ENCODE measurements at regions not wholly inside any gene's neighbourhood (a gene's known extent, or its start where the extent isn't known, plus 50 kb on each side); places are given as distances from the start of the nearest gene placed in this dataset.
"Not testable (repeated sequence)": the region's sequence is repeated elsewhere in the genome, so short reads cannot be mapped to it uniquely, and the experiment has no call there.

DNA sequence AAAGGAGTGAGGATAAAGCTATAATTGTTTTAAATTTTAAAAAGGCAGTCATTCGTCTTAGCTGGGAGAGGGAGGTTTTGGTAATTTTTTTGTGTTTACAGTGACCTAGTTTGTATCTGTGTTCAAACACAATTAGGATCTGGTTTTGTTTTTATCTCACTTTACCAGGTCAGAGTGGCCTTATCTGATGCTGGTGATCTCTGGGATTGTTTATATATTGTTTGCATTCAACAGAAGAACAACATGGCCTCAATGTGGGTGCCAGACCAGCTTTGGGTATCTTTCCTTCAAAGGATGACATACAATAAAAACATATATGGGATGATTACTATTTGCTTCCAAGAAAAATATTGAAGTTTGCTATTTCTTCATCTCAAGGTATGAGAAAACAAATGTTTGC is 272.2 kb upstream of the UGT8 start:
- H3K27ac ChIP-seq, result peak overlapping the region; percentile 61
- TF ChIP-seq, protein P1, sequence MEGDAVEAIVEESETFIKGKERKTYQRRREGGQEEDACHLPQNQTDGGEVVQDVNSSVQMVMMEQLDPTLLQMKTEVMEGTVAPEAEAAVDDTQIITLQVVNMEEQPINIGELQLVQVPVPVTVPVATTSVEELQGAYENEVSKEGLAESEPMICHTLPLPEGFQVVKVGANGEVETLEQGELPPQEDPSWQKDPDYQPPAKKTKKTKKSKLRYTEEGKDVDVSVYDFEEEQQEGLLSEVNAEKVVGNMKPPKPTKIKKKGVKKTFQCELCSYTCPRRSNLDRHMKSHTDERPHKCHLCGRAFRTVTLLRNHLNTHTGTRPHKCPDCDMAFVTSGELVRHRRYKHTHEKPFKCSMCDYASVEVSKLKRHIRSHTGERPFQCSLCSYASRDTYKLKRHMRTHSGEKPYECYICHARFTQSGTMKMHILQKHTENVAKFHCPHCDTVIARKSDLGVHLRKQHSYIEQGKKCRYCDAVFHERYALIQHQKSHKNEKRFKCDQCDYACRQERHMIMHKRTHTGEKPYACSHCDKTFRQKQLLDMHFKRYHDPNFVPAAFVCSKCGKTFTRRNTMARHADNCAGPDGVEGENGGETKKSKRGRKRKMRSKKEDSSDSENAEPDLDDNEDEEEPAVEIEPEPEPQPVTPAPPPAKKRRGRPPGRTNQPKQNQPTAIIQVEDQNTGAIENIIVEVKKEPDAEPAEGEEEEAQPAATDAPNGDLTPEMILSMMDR (conservative IDR thresholded peaks at IDR 0.05), result no peak

DNA sequence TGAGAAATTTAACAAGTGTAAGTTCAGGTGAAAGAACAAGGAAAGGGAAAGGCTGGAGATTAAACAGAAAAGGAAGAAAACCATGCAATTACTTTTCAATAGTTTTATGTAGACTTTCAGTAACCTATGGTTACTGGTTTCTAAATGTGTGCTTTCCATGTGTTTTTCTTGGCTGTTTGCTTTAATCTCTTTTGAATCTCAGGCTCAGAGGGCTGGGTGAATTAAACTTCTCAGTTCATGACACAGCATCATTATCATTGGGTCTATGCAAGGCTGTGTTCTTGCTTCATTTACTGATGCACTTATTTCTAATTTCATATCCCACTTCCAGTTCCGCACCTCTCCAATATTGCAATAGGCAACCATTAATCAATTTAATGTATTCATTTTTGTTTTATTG is 266.5 kb upstream of the UGT8 start:
- no peak overlapping the region for H3K27ac ChIP-seq
- TF ChIP-seq, protein P1 (conservative IDR thresholded peaks at IDR 0.05), result no peak

DNA sequence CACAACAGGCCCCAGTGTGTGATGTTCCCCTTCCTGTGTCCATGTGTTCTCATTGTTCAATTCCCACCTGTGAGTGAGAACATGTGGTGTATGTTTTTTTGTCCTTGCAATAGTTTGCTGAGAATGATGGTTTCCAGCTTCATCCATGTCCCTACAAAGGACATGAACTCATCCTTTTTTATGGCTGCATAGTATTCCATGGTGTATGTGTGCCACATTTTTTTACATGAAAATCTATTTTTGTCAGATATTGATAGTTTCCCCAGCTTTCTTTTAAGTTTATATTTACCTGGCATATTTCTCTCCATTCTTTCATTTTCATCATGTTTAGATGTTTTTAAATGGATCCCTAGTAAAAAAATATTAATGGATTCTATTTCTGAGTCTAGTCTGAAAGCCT is 264.2 kb upstream of the UGT8 start:
- not testable (repeated sequence) for H3K27ac ChIP-seq

DNA sequence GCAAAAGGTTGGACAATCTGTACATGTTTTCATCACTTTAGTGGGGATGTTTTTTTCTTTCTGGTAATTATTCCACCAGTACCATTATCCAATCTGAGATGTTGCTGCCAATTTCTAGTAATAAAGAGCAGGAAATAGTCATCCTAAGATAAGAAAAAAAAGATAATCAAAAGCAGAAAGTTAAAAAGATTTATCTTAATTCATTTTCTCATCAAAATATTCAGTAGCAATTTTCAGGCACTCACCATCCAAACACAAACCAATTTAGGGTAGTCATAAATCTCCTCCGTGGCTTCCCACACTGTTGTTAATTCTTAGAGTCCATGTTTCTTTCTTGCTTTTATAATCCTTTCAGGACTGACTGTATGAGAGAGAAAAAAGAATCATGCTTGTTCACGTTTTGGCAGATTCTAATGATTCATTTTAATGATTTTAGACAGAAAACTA is 263.7 kb upstream of the UGT8 start:
- H3K27ac ChIP-seq, result no peak overlapping the region
- TF ChIP-seq, protein P1 (conservative IDR thresholded peaks at IDR 0.05), result no peak

DNA sequence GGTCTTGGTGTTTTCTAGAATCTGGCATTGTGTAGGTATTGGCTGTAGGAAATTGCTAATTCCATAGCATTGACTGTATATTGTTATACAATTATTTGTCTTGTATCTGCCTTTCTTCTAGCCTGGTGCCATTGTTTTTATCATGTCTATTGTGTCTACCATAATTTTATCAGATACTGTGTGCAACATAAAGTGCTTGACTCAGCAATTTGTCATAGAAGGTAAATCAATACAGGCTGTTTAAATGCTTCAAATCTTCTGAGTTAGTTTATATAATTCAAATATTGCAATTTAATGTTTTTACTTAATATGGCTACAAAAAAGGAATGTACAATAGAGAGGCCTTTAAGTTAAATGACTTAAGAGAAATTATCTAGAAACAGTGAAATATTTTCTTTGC is 263.3 kb upstream of the UGT8 start:
- H3K27ac ChIP-seq, result no peak overlapping the region
- TF ChIP-seq, protein P1 (conservative IDR thresholded peaks at IDR 0.05), result no peak

DNA sequence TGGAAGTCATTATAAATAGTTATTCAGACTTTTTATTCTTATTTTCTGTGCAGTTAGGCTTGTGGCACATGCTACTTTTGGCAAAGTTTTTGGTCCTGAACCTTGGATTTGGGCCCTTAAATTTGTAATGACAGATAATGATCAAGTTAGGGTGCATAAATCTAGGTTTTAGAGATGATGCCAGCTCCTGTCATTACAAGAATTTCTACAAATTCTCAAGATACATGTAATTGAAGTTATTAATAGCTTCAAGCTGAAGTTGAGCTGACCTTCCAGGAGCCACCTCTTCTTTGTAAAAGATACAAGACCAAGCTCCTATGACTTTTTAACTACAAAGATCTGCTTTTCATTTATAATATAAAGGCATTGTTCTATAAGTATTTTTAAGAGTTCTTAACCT is 255.6 kb upstream of the UGT8 start:
- TF ChIP-seq, protein P1 (conservative IDR thresholded peaks at IDR 0.05), result no peak
- H3K27ac ChIP-seq, result no peak overlapping the region

DNA sequence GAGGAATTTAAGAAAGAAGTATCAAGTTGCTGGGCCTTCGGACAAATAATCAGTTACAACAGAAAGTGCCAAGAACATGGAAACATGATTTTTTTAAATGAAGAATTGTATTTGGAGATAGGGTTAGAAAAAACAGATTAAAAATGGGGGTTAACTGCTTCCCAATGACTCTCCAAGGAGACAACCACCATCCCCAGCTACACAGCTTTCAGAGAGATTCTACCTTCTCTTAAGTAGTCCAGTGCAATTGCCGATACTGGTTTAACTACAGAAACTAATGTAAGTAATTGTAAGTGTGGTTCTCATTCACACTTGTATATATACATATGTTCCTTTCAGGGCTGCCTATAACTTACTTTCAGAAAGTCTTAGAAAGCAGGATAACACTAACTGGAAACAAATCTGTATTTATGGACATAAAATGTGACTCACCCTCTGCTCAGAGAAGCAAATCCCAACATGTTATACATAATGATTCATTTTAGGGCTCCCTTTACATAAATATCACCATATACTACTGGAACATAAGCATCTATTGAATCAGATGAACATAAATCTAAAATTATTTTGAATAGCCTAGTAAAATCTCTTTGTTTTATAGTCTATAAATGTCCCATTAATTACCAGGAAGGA is 248.9 kb upstream of the UGT8 start:
- TF ChIP-seq, protein P1 (conservative IDR thresholded peaks at IDR 0.05), result no peak
- H3K27ac ChIP-seq, result no peak overlapping the region

DNA sequence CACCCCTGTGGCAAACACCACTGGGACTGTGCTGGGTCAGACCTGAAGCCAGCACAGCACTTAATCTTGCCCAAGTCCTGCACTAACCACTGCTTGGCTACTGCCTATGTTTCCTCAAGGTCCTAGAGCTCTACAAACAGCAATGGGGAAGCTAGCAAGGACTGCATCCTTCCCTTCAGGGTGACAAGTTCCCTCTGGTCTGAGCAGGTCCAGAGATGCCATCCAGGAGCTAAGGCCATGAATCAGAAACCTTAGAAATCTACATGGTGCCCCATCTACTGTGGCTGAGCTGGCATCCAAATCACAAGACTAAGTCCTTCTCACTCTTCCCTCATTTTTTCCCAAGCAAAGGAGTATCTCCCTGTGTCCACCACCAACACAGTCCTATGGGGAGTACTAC is 239.7 kb upstream of the UGT8 start:
- TF ChIP-seq, protein P1 (conservative IDR thresholded peaks at IDR 0.05), result no peak
- H3K27ac ChIP-seq, result no peak overlapping the region

Measured in VCaP (cell line).